ENCODE measurements at regions not wholly inside any gene's neighbourhood (a gene's known extent, or its start where the extent isn't known, plus 50 kb on each side); places are given as distances from the start of the nearest gene placed in this dataset.

DNA sequence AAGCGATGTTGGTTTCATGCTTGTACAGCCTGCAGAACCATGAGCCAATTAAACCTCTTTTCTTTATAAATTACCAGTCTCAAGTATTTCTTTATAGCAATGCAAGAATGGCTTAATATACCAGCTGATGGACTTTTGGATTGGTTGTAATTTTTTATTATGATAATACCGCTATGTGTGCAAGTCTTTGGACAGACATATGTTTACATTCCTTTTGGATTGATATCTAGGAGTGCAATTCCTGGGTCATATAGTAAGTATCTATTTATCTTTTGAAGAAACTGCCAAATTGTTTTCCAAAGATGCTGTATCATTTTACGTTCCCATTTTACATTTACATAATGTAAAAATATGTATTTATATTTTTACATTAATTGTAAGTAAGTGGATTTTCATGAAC lies 81.2 kb upstream of the PIP4K2A start:
- no peak for TF ChIP-seq CTCF (conservative IDR thresholded peaks at IDR 0.05)
- no peaks in the 10 kb centered on the region for H3K9me3 Mint-ChIP-seq
- no peak overlapping the region for H3K27ac Mint-ChIP-seq (ENCODE audit: unreplicated experiment)
- no peaks in the 10 kb centered on the region for H3K36me3 Mint-ChIP-seq (ENCODE audit: low read depth)
- no peaks in the 10 kb centered on the region for H3K27me3 Mint-ChIP-seq (ENCODE audit: low read depth)
- no peak overlapping the region for H3K4me3 Mint-ChIP-seq
- no peaks in the 10 kb centered on the region for H3K4me1 Mint-ChIP-seq
- DNase-seq (ENCODE audit: low read depth, low spot score): no peak

DNA sequence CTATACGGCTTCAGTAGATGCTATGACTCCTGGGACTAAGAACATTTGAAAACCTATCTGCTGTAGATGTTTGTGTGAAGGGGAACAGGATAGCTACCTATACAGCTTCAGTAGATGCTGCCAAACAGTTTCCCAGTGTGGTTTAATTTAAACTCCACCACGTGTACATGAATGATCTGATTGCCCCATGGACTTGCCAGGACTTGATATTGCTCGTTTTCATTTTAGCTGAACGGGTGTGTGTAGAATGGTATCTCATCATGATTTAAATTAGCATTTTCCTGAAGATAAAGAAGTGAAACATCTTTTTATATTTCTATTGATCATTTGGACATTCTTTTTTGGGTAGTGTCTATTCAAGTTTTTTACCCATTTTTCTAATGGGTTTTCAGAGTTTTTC lies 77.8 kb upstream of the PIP4K2A start:
- TF ChIP-seq CTCF (conservative IDR thresholded peaks at IDR 0.05): no peak

GRCh38 chr10:22791665-22792064 lies 77.3 kb upstream of the PIP4K2A start:
- Mint-ChIP-seq H3K27me3 (ENCODE audit: low read depth) (no peaks in the 10 kb centered on the region), H3K36me3 (ENCODE audit: low read depth) (peaks cover 4% of the 10 kb centered on the region), H3K27ac (ENCODE audit: unreplicated experiment) (no peak overlapping the region), H3K9me3 (peaks cover 4% of the 10 kb centered on the region), H3K4me1 (no peaks in the 10 kb centered on the region), H3K4me3 (no peak overlapping the region)
- DNase-seq (ENCODE audit: low read depth, low spot score): no peak
- TF ChIP-seq CTCF (conservative IDR thresholded peaks at IDR 0.05): no peak

More for the DNA sequence above, 77.8 kb upstream of the PIP4K2A start:
- no peak for DNase-seq (ENCODE audit: low read depth, low spot score)
- peaks cover 4% of the 10 kb centered on the region for H3K36me3 Mint-ChIP-seq (ENCODE audit: low read depth)
- H3K27ac Mint-ChIP-seq (ENCODE audit: unreplicated experiment): no peak overlapping the region
- no peak overlapping the region for H3K4me3 Mint-ChIP-seq
- H3K4me1 Mint-ChIP-seq: no peaks in the 10 kb centered on the region
- H3K9me3 Mint-ChIP-seq: peaks cover 4% of the 10 kb centered on the region
- no peaks in the 10 kb centered on the region for H3K27me3 Mint-ChIP-seq (ENCODE audit: low read depth)

- DNase-seq (ENCODE audit: low read depth, low spot score): no peak
- Mint-ChIP-seq H3K27ac (ENCODE audit: unreplicated experiment) (no peak overlapping the region), H3K4me1 (no peaks in the 10 kb centered on the region), H3K9me3 (peaks cover 4% of the 10 kb centered on the region), H3K36me3 (ENCODE audit: low read depth) (peaks cover 4% of the 10 kb centered on the region), H3K27me3 (ENCODE audit: low read depth) (no peaks in the 10 kb centered on the region), H3K4me3 (no peak overlapping the region)
- TF ChIP-seq CTCF (conservative IDR thresholded peaks at IDR 0.05): no peak
Observed at GRCh38 chr10:22784668-22785067, 70.3 kb upstream of the PIP4K2A start.

- H3K9me3 Mint-ChIP-seq: no peaks in the 10 kb centered on the region
- no peak for DNase-seq (ENCODE audit: low read depth, low spot score)
- H3K27ac Mint-ChIP-seq (ENCODE audit: unreplicated experiment): no peak overlapping the region
- no peaks in the 10 kb centered on the region for H3K36me3 Mint-ChIP-seq (ENCODE audit: low read depth)
- no peaks in the 10 kb centered on the region for H3K4me1 Mint-ChIP-seq
- H3K27me3 Mint-ChIP-seq (ENCODE audit: low read depth): no peaks in the 10 kb centered on the region
- no peak for TF ChIP-seq CTCF (conservative IDR thresholded peaks at IDR 0.05)
- no peak overlapping the region for H3K4me3 Mint-ChIP-seq
Observed at GRCh38 chr10:22783807-22784206, 69.4 kb upstream of the PIP4K2A start.

DNA sequence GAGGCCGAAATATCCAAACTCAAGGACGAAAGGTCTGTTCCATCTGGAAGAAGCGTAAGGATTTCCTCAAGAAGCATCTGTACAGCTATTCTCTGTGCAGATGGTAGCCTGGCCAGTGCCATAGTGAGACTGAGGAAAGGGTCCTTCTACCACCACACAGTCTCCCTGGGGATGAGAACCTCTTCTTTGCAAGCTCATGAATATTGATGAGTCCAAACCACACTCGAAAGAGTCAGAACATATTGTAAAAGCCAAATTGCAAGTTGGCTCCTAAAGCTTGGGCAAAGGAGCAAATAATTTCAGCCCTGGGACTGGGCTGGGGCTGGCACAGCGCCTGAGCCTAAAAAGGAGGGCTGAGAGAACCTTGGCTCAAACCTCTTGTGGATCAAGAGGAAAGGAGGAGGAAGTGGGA lies 66.1 kb upstream of the PIP4K2A start:
- DNase-seq (ENCODE audit: low read depth, low spot score): no peak
- no peaks in the 10 kb centered on the region for H3K9me3 Mint-ChIP-seq
- no peaks in the 10 kb centered on the region for H3K36me3 Mint-ChIP-seq (ENCODE audit: low read depth)
- TF ChIP-seq CTCF (conservative IDR thresholded peaks at IDR 0.05): no peak
- H3K4me3 Mint-ChIP-seq: no peak overlapping the region
- no peak overlapping the region for H3K27ac Mint-ChIP-seq (ENCODE audit: unreplicated experiment)
- no peaks in the 10 kb centered on the region for H3K4me1 Mint-ChIP-seq
- no peaks in the 10 kb centered on the region for H3K27me3 Mint-ChIP-seq (ENCODE audit: low read depth)

Measured in neural crest cell (in vitro differentiated cells).